H1 (cell line): ENCODE measurements at regions not wholly inside any gene's neighbourhood (a gene's known extent, or its start where the extent isn't known, plus 50 kb on each side); places are given as distances from the start of the nearest gene placed in this dataset.

Experiments
- CTCF ChIA-PET: fragments of 300-600 bp; sonication (Branson Sonifier 250); formaldehyde crosslinking; loops from one replicate; lab custom pipeline; 2021; ENCODE audit not compliant: partially characterized antibody; lab: Charles Lee
- POLR2A ChIA-PET: fragments of 300-600 bp; sonication (Branson Sonifier 250); formaldehyde crosslinking; loops from one replicate; lab custom pipeline; 2021; ENCODE audit warnings: inconsistent platforms; ENCODE audit not compliant: partially characterized antibody; lab: Charles Lee
- DNase-seq, 2 experiments: peaks; one replicate each; pipeline versions ENCODE4 v3.0.0 to v3.0.0-alpha.2; 2010 to 2022; ENCODE audit warnings: low spot score in 2 of 2, low read depth in 1 of 2, mixed read lengths in 1 of 2
- FAIRE-seq: peaks from 2 replicates; lab custom pipeline; 2011; peaks lifted over from hg19 to GRCh38; lab: Jason Lieb, UNC
- H2AFZ ChIP-seq: 2 replicates; pipeline ENCODE4 v1.8.1; 2012; ENCODE audit warnings: low read length, inconsistent platforms
- H2AK5ac ChIP-seq: 2 replicates; pipeline ENCODE4 v1.6.1; 2013; ENCODE audit warnings: low read depth, low read length
- H2BK120ac ChIP-seq: replicated peaks from 2 replicates; pipeline ENCODE3; 2013; ENCODE audit warnings: low read depth, low read length, inconsistent platforms
- H2BK12ac ChIP-seq: 2 replicates; pipeline ENCODE4 v1.6.1; 2013; ENCODE audit warnings: low read depth, low read length
- H2BK15ac ChIP-seq: 2 replicates; pipeline ENCODE4 v1.6.1; 2013; ENCODE audit warnings: low read length
- H2BK20ac ChIP-seq: 2 replicates; pipeline ENCODE4 v1.6.1; 2013; ENCODE audit warnings: low read length
- H2BK5ac ChIP-seq: 2 replicates; pipeline ENCODE4 v1.6.1; 2013; ENCODE audit warnings: low read depth, low read length
- H3K14ac ChIP-seq: 2 replicates; pipeline ENCODE4 v1.6.1; 2013; ENCODE audit warnings: inconsistent platforms; ENCODE audit not compliant: insufficient read length
- H3K18ac ChIP-seq: 2 replicates; pipeline ENCODE4 v1.6.1; 2013; ENCODE audit warnings: low read length; ENCODE audit errors: extremely low read depth
- H3K23ac ChIP-seq: 2 replicates; pipeline ENCODE4 v1.6.1; 2013; ENCODE audit warnings: inconsistent platforms; ENCODE audit not compliant: insufficient read length
- H3K23me2 ChIP-seq: 2 replicates; pipeline ENCODE4 v1.6.1; 2013; ENCODE audit warnings: low read depth, low read length
- H3K27ac ChIP-seq: 2 replicates; pipeline ENCODE4 v1.6.1; 2011; ENCODE audit warnings: low read depth, low read length, inconsistent platforms
- H3K27me3 ChIP-seq, 4 experiments: replicated peaks in 1 of 4; 1 replicate in 1 of 4; 2 replicates in 3 of 4; pipeline versions ENCODE4 v1.6.1 to v1.8.1; 2011 to 2013; ENCODE audit warnings: low read length in 3 of 4, mild to moderate bottlenecking in 3 of 4, inconsistent platforms in 2 of 4, mixed read lengths in 2 of 4, moderate library complexity in 1 of 4; ENCODE audit not compliant: control insufficient read depth in 3 of 4, insufficient read depth in 3 of 4; ENCODE audit errors: extremely low read depth in 1 of 4
- H3K36me3 ChIP-seq, 4 experiments: 2 replicates each; pipeline versions ENCODE4 v1.6.1 to v1.8.1; 2011 to 2013; ENCODE audit warnings: mild to moderate bottlenecking in 4 of 4, low read length in 3 of 4, moderate library complexity in 2 of 4, control low read depth in 1 of 4, inconsistent platforms in 1 of 4; ENCODE audit not compliant: insufficient read depth in 4 of 4, control insufficient read depth in 2 of 4
- H3K4ac ChIP-seq: replicated peaks from 2 replicates; pipeline ENCODE3; 2013; ENCODE audit warnings: low read length, low read depth, mixed read lengths, inconsistent platforms; ENCODE audit not compliant: insufficient read length
- H3K4me1 ChIP-seq, 4 experiments: replicated peaks in 1 of 4; 1 replicate in 1 of 4; 2 replicates in 3 of 4; pipeline versions ENCODE4 v1.6.1 to v1.8.1; 2011 to 2013; ENCODE audit warnings: low read length in 3 of 4, inconsistent platforms in 2 of 4, mixed read lengths in 1 of 4; ENCODE audit not compliant: insufficient read depth in 4 of 4, control insufficient read depth in 3 of 4
- H3K4me2 ChIP-seq, 2 experiments: 2 replicates each; pipeline versions ENCODE4 v1.6.1 to v1.8.1; 2011 to 2013; ENCODE audit warnings: low read depth in 2 of 2, low read length in 2 of 2, control low read depth in 1 of 2, inconsistent platforms in 1 of 2, mild to moderate bottlenecking in 1 of 2; ENCODE audit not compliant: insufficient read depth in 1 of 2
- H3K4me3 ChIP-seq, 4 experiments: fragments of 200-600, 300-600 bp in 1 of 4; sonication (generic), shearing (Covaris generic), sonication (Bioruptor Twin) in 1 of 4; 2 replicates each; pipeline versions ENCODE4 v1.5.1 to v1.8.1; 2011 to 2016; ENCODE audit warnings: low read length in 4 of 4, low read depth in 3 of 4, control low read depth in 2 of 4, inconsistent platforms in 2 of 4, mild to moderate bottlenecking in 2 of 4, mixed read lengths in 1 of 4, moderate library complexity in 1 of 4; ENCODE audit not compliant: insufficient read depth in 2 of 4; ENCODE audit errors: extremely low read depth in 1 of 4
- H3K56ac ChIP-seq: replicated peaks from 2 replicates; pipeline ENCODE3; 2013; ENCODE audit warnings: low read depth, mild to moderate bottlenecking, mixed read lengths, low read length, inconsistent platforms; ENCODE audit not compliant: insufficient read length
- H3K79me1 ChIP-seq: 2 replicates; pipeline ENCODE4 v1.6.1; 2013; ENCODE audit warnings: low read depth, low read length, control low read depth
- H3K79me2 ChIP-seq, 2 experiments: 2 replicates each; pipeline versions ENCODE4 v1.6.1 to v1.8.1; 2012 to 2013; ENCODE audit warnings: low read length in 2 of 2, mild to moderate bottlenecking in 2 of 2, inconsistent platforms in 1 of 2; ENCODE audit not compliant: insufficient read depth in 2 of 2, control insufficient read depth in 1 of 2
- H3K9ac ChIP-seq, 4 experiments: replicated peaks in 1 of 4; 1 replicate in 1 of 4; 2 replicates in 3 of 4; pipeline versions ENCODE4 v1.6.1 to v1.8.1; 2011 to 2013; ENCODE audit warnings: low read depth in 3 of 4, low read length in 3 of 4, control low read depth in 2 of 4, mild to moderate bottlenecking in 2 of 4, moderate library complexity in 2 of 4, inconsistent platforms in 1 of 4; ENCODE audit errors: extremely low read depth in 1 of 4
- H3K9me3 ChIP-seq, 2 experiments: 2 replicates each; pipeline versions ENCODE4 v1.6.1 to v1.8.1; 2012 to 2013; ENCODE audit warnings: mild to moderate bottlenecking in 2 of 2, moderate library complexity in 2 of 2, control low read depth in 1 of 2, inconsistent platforms in 1 of 2, low read depth in 1 of 2, low read length in 1 of 2, mixed read lengths in 1 of 2; ENCODE audit not compliant: insufficient read depth in 2 of 2
- H4K20me1 ChIP-seq, 2 experiments: replicated peaks in 1 of 2; 2 replicates each; pipeline versions ENCODE3 to v1.8.1; 2011 to 2013; ENCODE audit warnings: inconsistent platforms in 2 of 2, low read length in 2 of 2, mild to moderate bottlenecking in 1 of 2; ENCODE audit not compliant: insufficient read depth in 2 of 2, control insufficient read depth in 1 of 2
- H4K5ac ChIP-seq: 2 replicates; pipeline ENCODE4 v1.6.1; 2013; ENCODE audit warnings: low read length, low read depth, mixed read lengths, inconsistent platforms; ENCODE audit not compliant: insufficient read length
- H4K8ac ChIP-seq: 2 replicates; pipeline ENCODE4 v1.8.0; 2013; ENCODE audit warnings: mild to moderate bottlenecking, moderate library complexity, low read length, inconsistent platforms; ENCODE audit not compliant: insufficient read depth; ENCODE audit errors: extremely low read depth
- H4K91ac ChIP-seq: replicated peaks from 2 replicates; pipeline ENCODE3; 2013; ENCODE audit warnings: low read length, mixed read lengths, inconsistent platforms; ENCODE audit not compliant: insufficient read length
- BACH1 ChIP-seq: IDR thresholded peaks from 2 replicates; pipeline ENCODE4 v1.6.1; 2012; ENCODE audit warnings: low read length, improper control_type of control experiment
- JUN ChIP-seq: IDR thresholded peaks from 2 replicates; pipeline ENCODE4 v1.6.1; 2011; ENCODE audit warnings: low read depth, mild to moderate bottlenecking, improper control_type of control experiment, low read length
- JUND ChIP-seq: IDR thresholded peaks from 2 replicates; pipeline ENCODE4 v1.6.1; 2011; ENCODE audit warnings: mild to moderate bottlenecking, improper control_type of control experiment, low read length
- MAFK ChIP-seq: IDR thresholded peaks from 2 replicates; pipeline ENCODE4 v1.6.1; 2012; ENCODE audit warnings: low read depth, mild to moderate bottlenecking, improper control_type of control experiment, low read length
- POLR2A ChIP-seq, 2 experiments: IDR thresholded peaks; 1 replicate in 1 of 2; 2 replicates in 1 of 2; pipeline ENCODE4 v1.6.1; 2011; ENCODE audit warnings: low read depth in 2 of 2, low read length in 2 of 2, mild to moderate bottlenecking in 2 of 2; ENCODE audit errors: control extremely low read depth in 1 of 2
- SIX5 ChIP-seq: IDR thresholded peaks from 2 replicates; pipeline ENCODE4 v1.6.1; 2011; ENCODE audit warnings: mild to moderate bottlenecking, low read depth, low read length
- TAF7 ChIP-seq: optimal IDR thresholded peaks from 2 replicates; pipeline ENCODE3; 2011; ENCODE audit warnings: low read depth, mild to moderate bottlenecking, inconsistent platforms, low read length, moderate library complexity, borderline replicate concordance
- WGBS, 2 experiments: shearing (Covaris generic) in 1 of 2; methylation state at CpG; one replicate each; pipeline versions ENCODE4 v1.1.6 to v1.1.7; 2013 to 2015; ENCODE audit warnings: low lambda C conversion rate in 2 of 2, mixed read lengths in 2 of 2, inconsistent platforms in 1 of 2, low coverage in 1 of 2, missing lambda C conversion rate in 1 of 2; ENCODE audit not compliant: insufficient replicate concordance in 2 of 2, insufficient coverage in 1 of 2, insufficient read length in 1 of 2; ENCODE audit errors: extremely low coverage in 1 of 2, missing lambda C conversion rate in 1 of 2; 5-methylcytosine and 5-hydroxymethylcytosine counted together

- H4K91ac ChIP-seq = no peak overlapping the region
- 92% methylated on average over 3 of the region's 3 CpGs; no CpG with 5 or more reads in 1 of the 2 experiments for WGBS, 2 experiments
- CTCF ChIA-PET = no interaction called here
- TF ChIP-seq SIX5 (no peak), POLR2A (IDR thresholded peaks at IDR 0.05; ENCODE audit: control extremely low read depth in 1 of 2, low read depth in 2 of 2, low read length in 2 of 2) (no peak), JUN (no peak), TAF7 (no peak), JUND (no peak), MAFK (no peak), BACH1 (no peak)
Observed at GRCh38 chr20:43821795-43822194, 92.9 kb upstream of the TOX2 start.

More at GRCh38 chr20:43821795-43822194, 92.9 kb upstream of the TOX2 start:
- Histone ChIP-seq H3K23me2 (no peaks in the 10 kb centered on the region), H3K14ac (no peak overlapping the region), H2AFZ (no peak overlapping the region), H3K27me3 (no peaks in the 10 kb centered on the region), H4K5ac (no peak overlapping the region), H2BK5ac (no peak overlapping the region), H3K9me3 (no peaks in the 10 kb centered on the region), H3K4ac (no peak overlapping the region), H3K18ac (no peak overlapping the region), H4K20me1 (peaks cover 0 to 3% of the 10 kb centered on the region in 2 experiments), H3K56ac (no peak overlapping the region), H3K4me1 (no peaks in the 10 kb centered on the region), H4K8ac (no peak overlapping the region), H2BK20ac (no peak overlapping the region), H2AK5ac (no peak overlapping the region), H3K79me1 (no peaks in the 10 kb centered on the region), H3K79me2 (no peaks in the 10 kb centered on the region), H3K23ac (no peak overlapping the region), H2BK120ac (no peak overlapping the region), H3K9ac (no peak overlapping the region), H3K4me3 (no peak overlapping the region), H2BK12ac (no peak overlapping the region), H3K4me2 (no peak overlapping the region), H3K36me3 (no peaks in the 10 kb centered on the region), H3K27ac (no peak overlapping the region), H2BK15ac (no peak overlapping the region)
- DNase-seq = no peak
- FAIRE-seq = no peak
- POLR2A ChIA-PET = no interaction called here
